Neutrophil (primary cell): ENCODE measurements at regions not wholly inside any gene's neighbourhood (a gene's known extent, or its start where the extent isn't known, plus 50 kb on each side); places are given as distances from the start of the nearest gene placed in this dataset.

Experiments used
- H3K27ac ChIP-seq: fragments of 200-600 bp; sonication (generic); 2 replicates; pipeline ENCODE4 v1.5.1; 2016; ENCODE audit warnings: mild to moderate bottlenecking, moderate library complexity
- H3K27me3 ChIP-seq: fragments of 200-600 bp; sonication (generic); 2 replicates; pipeline ENCODE4 v1.6.0; 2016; ENCODE audit warnings: mild to moderate bottlenecking
- H3K36me3 ChIP-seq: fragments of 200-600 bp; sonication (generic); 2 replicates; pipeline ENCODE4 v1.5.1; 2017
- H3K4me1 ChIP-seq, 2 experiments: fragments of 200-600 bp in 1 of 2; sonication (generic) in 1 of 2; 1 replicate in 1 of 2; 2 replicates in 1 of 2; pipeline versions ENCODE4 v1.5.1 to v1.6.1; 2013 to 2016; ENCODE audit warnings: low read depth in 1 of 2, low read length in 1 of 2, mild to moderate bottlenecking in 1 of 2, moderate library complexity in 1 of 2; ENCODE audit not compliant: control insufficient read depth in 1 of 2, insufficient read depth in 1 of 2
- H3K4me3 ChIP-seq, 2 experiments: fragments of 200-600 bp in 1 of 2; sonication (generic) in 1 of 2; 1 replicate in 1 of 2; 2 replicates in 1 of 2; pipeline ENCODE4 v1.5.1; 2013 to 2016; ENCODE audit warnings: low read depth in 1 of 2, low read length in 1 of 2, mild to moderate bottlenecking in 1 of 2, moderate library complexity in 1 of 2
- H3K9me3 ChIP-seq: fragments of 200-600 bp; sonication (generic); 2 replicates; pipeline ENCODE4 v1.5.1; 2016
- CTCF ChIP-seq: fragments of 200-600 bp; sonication (generic); IDR thresholded peaks from 2 replicates; pipeline ENCODE4 v1.5.1; 2016; ENCODE audit warnings: antibody characterized with exemption

GRCh38 chr22:25492162-25492561, 72.3 kb upstream of the GRK3 start:
- no peak for TF ChIP-seq CTCF
- Histone ChIP-seq H3K4me1 (no peaks in the 10 kb centered on the region), H3K27me3 (peaks cover 25% of the 10 kb centered on the region), H3K36me3 (no peaks in the 10 kb centered on the region), H3K27ac (no peak overlapping the region), H3K9me3 (no peaks in the 10 kb centered on the region), H3K4me3 (no peak overlapping the region)

- peaks cover 25% of the 10 kb centered on the region for H3K27me3 ChIP-seq
- no peaks in the 10 kb centered on the region for H3K36me3 ChIP-seq
- no peaks in the 10 kb centered on the region for H3K9me3 ChIP-seq
- no peak overlapping the region for H3K27ac ChIP-seq
- TF ChIP-seq CTCF, result no peak
- no peaks in the 10 kb centered on the region for H3K4me1 ChIP-seq
- H3K4me3 ChIP-seq, result no peak overlapping the region
These were observed 71.4 kb upstream of the GRK3 start for GRCh38 chr22:25492841-25493734.

GRCh38 chr22:25493794-25494193, 70.7 kb upstream of the GRK3 start:
- Histone ChIP-seq H3K36me3 (no peaks in the 10 kb centered on the region), H3K9me3 (no peaks in the 10 kb centered on the region), H3K27me3 (peaks cover 25% of the 10 kb centered on the region), H3K4me3 (no peak overlapping the region), H3K4me1 (no peaks in the 10 kb centered on the region), H3K27ac (no peak overlapping the region)
- TF ChIP-seq CTCF, result no peak

- TF ChIP-seq CTCF, result no peak
- H3K27ac ChIP-seq, result no peak overlapping the region
- peaks cover 25% of the 10 kb centered on the region for H3K27me3 ChIP-seq
- no peaks in the 10 kb centered on the region for H3K4me1 ChIP-seq
- no peaks in the 10 kb centered on the region for H3K9me3 ChIP-seq
- H3K36me3 ChIP-seq, result no peaks in the 10 kb centered on the region
- H3K4me3 ChIP-seq, result no peak overlapping the region
These were observed 69.7 kb upstream of the GRK3 start for GRCh38 chr22:25494774-25495173.

GRCh38 chr22:25495285-25495684, 69.2 kb upstream of the GRK3 start:
- no peaks in the 10 kb centered on the region for H3K4me1 ChIP-seq
- no peak overlapping the region for H3K27ac ChIP-seq
- H3K36me3 ChIP-seq, result no peaks in the 10 kb centered on the region
- no peaks in the 10 kb centered on the region for H3K9me3 ChIP-seq
- H3K27me3 ChIP-seq, result peaks cover 25% of the 10 kb centered on the region
- no peak overlapping the region for H3K4me3 ChIP-seq
- TF ChIP-seq CTCF, result no peak
